ENCODE measurements at regions not wholly inside any gene's neighbourhood (a gene's known extent, or its start where the extent isn't known, plus 50 kb on each side); places are given as distances from the start of the nearest gene placed in this dataset.

DNA sequence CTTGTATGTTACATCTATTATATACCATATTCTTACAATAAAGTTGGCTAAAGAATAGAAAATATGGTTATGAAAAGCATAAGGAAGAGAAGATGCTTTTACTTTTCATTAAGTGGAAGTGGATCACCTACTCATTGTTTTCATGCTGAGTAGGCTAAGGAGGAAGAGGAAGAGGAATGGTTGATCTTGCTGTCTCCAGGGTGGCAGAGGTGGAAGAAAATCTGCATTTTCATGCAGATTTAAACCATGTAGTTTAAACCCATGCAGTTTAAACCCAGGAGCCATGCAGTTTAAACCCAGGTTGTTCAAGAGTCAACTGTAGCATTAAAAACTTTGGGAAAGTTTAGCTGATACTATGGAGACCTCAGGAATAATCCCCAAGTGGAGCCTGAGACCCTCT lies 214.8 kb upstream of the NAALADL2 start:
- DNase-seq (ENCODE audit: low read depth in 2 of 2) = no peak

DNA sequence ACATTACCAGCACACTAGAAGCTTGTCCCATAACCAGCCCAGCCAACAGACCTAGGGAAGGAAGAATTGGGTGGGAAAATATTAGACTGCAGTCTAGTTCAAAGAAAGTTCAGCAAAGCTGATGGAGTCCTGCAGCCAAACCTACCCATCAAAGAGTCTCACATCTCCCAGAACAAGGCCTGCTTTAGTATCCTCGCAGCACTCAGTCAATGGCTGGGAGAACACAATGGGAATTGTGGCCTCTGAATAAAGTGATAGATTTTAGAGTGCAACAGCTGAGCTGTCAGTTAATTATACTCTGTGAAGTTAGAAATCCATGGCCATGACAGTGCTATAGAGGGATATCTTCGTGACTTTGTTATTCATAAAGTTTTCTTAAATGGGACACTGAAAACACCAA lies 207.2 kb upstream of the NAALADL2 start:
- no peak for DNase-seq (ENCODE audit: low read depth in 2 of 2)

DNA sequence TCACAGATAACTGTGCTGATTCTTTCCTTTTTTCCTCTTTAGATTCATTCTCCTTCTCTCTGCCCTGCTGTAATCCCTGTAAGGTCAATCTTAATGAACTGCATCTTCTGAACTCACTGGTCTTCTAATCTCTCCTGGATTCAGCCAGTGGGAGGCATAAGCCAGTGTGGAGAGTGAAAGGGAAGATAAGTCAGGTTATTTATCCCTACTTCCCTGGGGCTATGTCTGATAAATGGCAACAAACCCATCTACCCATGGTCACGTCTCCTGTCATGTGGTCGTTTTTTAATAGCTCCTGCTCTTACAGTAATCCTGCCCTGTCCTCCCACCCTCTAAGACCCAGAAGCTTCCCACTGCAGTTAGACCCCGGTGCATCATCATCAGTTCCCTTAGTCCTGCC lies 199.6 kb upstream of the NAALADL2 start:
- no peak for DNase-seq (ENCODE audit: low read depth in 2 of 2)

DNA sequence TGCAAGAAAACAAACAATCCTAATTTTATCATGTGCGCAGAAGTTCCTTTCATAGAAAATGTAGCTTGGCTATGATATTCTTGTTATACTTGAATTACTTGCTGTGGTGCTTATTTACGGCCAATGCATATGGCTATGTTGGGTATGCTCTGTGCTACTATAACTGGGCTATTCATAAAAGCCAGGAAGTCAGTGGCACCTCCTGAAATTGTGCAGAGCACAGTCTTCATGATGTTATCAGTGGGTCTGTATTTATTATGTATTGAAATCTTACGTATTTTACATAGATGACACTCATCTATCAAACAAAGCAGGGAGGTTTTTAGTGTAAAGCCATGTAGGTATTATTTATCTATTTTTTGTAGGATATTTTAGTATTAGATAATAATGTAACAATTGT lies 196.5 kb upstream of the NAALADL2 start:
- no peak for DNase-seq (ENCODE audit: low read depth in 2 of 2)

DNA sequence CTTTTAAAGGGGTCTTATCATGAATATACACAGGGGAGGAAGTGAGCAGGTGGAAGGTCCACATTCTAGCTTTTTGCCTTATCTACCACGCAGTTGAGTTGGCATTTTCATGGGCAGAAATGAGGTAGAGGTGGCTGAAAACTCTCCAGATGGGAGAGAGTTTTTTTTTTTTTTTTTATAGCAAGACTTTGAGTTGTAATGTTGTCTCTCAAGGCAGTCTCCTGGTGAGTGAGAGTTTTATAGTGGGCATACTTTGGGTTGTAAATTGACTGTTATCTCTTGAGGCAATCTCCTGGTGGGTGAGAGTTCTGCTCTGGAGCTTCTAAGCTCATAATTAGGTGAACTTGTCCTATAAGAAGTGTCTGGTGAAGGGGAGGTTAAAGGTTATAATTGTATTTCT lies 191.7 kb upstream of the NAALADL2 start:
- DNase-seq (ENCODE audit: low read depth in 2 of 2) = no peak

DNA sequence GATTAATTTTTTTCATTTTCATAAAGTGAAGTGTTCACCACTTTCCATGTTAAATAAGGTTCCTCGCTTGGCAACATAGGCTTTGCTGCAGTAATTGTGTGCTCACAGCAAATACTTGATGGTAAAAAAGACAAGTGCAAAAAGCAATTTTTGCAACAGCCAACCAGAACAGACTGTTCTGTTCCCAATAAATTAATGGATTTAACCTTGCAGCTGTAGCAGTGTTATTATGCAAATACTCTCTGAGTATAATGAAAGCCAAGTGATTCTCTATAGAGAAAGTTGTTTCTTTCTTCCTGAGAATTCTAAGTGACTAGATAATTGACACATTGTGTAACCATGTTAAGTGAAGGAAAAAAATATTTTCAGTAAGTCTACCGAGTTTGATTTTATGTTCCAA lies 183.7 kb upstream of the NAALADL2 start:
- DNase-seq (ENCODE audit: low read depth in 2 of 2) = no peak

DNA sequence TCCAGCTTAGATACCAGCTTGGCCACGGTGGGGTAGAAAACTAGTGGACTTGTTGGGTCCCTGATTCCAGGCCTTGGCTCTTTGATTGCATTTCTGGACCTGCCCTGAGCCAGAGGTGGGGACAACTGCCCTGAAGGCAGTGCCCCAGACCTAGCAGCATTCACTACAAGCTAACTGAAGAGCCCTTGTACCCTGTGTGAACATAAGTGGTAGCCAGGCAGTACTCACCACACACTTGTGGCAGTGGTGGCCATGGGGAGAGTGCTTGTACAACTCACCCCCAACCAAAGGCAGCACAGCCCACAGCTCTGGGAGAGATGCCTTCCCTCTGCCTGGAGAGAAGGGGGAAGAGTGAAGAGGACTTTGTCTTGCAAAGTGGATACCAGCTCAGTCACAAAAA lies 177.3 kb upstream of the NAALADL2 start:
- DNase-seq (ENCODE audit: low read depth in 2 of 2) = no peak

DNA sequence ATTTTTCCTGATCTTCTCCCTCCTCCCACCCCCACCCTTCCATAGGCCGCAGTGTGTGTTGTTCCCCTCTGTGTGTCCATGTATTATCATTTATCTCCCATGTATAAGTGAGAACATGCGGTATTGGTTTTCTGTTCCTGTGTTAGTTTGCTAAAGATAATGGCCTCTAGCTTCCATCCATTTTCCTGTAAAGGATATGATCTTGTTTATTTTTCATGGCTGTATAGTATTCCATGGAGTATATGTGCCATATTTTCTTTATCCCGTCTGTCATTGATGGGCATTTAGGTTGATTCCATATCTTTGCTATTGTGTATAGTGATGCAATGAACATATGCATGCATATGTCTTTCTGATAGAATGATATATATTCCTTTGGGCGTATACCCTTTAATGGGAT lies 173.3 kb upstream of the NAALADL2 start:
- no peak for DNase-seq (ENCODE audit: low read depth in 2 of 2)

DNA sequence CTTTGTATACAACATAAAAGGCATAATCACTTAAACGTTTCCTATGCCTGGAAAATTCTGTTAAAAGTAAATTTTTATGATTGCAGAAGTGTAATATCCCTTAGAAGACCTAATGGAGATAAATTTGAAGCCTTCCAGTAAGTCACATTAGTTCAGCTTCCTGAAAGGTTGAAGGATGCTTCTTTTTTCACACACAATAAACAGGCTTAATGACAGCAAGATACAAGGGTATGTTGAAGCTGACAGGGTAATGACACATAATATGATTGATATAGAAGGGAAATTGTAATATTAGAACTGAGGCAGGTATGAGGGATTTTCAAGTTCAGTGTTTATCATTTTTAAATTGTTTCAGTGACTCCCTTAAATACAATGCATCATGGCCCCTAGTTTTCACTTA lies 161.8 kb upstream of the NAALADL2 start:
- no peak for DNase-seq (ENCODE audit: low read depth in 2 of 2)

DNA sequence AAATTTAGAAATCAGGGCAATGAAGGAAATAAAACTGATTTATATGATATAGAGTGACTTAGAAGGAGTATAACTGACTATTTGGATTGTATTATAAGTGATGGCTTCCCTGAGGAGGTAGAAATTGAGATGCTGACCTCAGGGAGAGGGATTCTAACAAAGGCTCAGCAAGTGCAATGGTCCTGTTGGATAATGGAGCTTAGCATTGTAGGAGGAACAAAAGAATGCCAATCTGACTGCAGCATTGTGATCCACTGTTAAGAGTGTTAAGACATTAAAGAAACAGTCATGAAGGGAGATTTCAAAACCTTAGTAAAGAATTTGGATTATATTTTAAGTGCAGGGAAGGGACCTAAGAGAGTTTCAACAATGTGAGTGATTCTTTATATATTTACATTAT lies 158.4 kb upstream of the NAALADL2 start:
- DNase-seq (ENCODE audit: low read depth in 2 of 2) = no peak

DNA sequence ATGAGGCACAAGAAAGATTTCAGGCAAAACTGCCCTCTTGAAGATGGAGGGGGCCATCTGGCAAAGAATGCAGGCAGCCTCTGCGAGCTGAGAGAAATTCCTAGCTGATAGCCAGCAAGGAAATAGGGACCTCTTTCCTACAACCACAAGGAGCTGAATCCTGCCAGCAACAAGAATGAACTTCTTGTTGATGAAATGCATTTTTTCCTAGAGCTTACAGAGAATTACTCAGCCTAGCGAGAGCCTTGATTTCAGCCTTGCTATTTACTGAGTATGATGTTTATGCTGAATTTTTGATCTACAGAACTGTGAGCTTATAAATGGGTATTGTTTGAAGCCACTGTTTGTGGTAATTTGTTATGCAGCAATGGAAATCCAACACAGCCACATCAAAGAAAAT lies 148.5 kb upstream of the NAALADL2 start:
- DNase-seq (ENCODE audit: low read depth in 2 of 2) = no peak

DNA sequence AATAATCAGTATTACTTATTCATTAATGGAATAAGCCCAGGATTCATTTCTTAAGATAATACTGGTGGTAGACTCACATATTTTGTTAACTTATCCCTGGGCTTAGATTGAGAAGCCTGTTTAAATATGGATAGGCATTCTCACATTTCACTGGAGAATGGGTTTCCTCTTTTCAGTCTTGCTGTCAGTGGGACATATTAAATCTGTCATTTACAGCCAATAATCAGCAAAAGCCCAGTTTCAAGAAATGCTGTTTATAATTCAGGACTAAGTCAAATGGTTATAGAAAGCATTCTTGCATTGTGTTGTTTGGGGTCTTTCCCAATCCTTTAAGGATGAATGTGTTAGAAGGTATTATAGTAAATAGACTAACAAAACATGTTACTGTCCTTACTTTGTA lies 143.7 kb upstream of the NAALADL2 start:
- no peak for DNase-seq (ENCODE audit: low read depth in 2 of 2)

DNA sequence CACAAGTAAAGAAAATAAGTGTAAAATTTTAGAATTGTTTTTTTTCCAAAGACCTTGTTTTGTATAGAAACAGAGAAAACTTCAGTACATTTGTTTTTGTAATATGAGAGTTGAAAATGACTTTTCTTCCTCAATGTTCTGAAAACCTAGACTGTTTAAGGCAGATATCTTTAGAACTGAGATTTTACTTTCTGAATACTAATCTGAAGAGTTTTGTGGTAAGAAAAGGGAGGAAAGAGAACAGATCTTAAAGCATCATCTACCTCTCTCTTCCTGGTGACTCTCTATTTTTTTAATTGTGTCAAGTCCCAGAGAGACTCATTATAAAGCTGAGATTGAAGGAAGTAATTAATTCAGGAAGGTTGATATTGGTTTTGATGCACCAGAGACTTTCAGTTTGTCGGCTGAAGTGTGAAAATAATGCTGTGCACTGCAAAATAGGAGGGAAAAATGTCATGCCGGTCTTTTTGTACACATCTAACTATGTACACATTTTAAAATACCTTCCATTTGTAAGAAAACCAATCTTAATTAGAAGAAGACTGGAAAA lies 142.1 kb upstream of the NAALADL2 start:
- no peak for DNase-seq (ENCODE audit: low read depth in 2 of 2)

DNA sequence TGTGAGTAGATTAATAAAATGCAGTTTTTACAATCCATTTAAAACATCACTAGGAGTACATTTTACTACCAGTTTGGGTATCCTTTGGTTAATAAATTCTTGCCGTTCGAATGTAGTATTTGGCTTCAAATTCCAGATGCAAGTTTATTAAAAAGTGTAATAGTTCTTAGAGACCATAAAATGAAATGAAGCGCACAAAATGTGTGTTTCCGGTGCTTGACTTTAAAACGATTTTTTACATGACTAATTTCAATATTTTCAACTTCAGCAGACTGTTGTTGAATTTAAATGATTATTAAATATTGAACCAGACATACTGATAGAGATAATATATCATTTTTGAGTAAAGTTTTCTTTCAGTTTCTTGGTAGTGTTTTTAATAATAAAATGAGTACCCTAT lies 138.4 kb upstream of the NAALADL2 start:
- no peak for DNase-seq (ENCODE audit: low read depth in 2 of 2)

DNA sequence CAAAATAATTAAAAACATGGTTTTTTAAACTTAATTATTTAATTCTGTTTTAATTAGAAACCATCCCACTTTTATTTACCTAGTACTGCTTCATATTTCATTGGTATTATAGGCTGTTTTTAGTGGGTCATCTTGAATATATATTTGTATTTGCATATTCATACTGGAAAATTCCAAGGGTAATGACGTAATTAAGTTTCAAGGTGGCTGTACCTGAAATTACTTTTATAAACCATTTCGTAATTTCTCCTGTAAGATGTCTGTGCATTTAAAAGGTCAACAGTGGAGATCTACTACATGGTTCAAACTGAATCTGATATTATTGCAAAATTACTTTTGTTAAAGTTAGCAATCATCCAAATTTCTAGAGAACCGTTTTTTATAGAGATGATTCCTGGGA lies 133.8 kb upstream of the NAALADL2 start:
- no peak for DNase-seq (ENCODE audit: low read depth in 2 of 2)

DNA sequence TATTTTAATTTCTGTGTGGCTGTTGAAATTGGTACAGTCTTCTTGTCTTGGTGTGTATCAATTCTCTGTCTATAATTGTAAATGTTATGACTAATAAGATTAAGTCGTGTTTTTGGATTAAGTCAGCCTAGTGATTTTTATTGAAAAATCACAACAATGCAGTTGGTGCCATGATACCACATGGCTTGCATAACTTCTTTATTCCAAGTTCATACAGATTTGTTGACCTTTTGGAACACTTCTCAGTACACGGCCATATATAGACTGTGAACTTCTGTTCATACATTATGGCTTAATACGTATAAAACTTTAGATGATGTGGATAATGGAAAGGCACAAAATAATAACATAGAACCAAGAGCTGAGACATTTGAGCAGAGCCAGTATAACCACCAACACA lies 121.2 kb upstream of the NAALADL2 start:
- no peak for DNase-seq (ENCODE audit: low read depth in 2 of 2)

DNA sequence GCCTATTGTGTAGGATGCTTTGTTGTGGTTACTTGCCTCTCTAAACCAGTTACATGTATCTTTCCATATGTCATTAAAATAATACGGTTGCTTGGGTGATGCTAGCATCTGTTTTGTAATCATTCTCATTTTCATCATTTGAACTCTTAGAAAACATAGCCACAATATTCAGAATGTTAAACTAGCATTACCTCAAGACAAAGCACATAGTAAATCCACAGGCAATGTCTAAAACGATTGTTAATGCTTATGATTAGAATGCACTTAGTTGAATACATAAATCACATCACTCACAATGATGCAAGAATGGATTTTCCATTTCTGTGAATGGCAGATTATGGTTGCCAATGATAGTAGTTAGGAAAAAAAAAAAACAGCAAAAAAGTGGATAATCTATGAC lies 110.0 kb upstream of the NAALADL2 start:
- no peak for DNase-seq (ENCODE audit: low read depth in 2 of 2)

DNA sequence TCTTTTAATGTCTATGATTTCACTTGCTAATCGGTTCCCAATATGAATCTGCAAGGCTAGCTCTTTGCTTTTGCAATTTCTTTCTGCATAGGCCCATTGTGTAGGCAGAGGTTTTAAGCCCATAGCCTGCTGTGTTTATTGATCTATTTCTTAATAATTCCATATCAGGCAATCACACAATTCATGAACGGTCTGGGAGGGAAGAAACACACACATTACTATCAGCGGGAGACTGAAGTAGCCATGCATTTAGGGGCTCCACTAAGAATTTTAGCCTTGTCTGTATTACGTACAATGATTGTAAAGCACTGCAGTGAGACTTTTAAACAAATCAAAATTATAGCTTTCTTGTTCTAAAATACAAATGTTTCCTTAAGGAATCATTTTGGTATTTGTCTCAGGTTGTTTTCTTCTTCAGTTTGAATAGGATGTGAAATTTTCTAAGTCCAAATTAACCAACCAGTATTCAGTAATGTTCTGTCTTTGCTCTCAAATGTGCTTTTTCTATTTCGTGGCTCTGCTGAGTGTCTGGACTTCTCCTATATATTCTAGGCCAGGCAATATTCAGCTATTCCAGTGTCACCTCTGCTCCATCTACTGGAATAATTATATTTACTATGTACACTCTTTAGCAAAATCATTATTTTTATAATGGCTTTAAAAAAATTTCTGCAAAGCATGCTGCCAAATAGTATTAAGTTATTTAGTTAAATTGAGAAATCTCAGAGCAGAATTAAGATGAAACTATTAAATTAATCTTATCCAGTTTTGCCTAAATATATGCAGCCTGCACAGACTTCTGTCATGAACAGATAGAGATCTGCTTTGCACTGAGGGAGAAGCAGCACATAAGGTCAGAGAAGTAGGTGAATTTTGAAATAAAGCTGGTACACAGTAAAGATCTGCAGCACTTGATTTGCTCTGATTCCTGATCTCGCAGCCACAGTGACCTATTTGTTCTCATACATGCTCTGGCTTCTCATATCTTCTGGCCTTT lies 103.0 kb upstream of the NAALADL2 start:
- DNase-seq (ENCODE audit: low read depth in 2 of 2) = no peak

DNA sequence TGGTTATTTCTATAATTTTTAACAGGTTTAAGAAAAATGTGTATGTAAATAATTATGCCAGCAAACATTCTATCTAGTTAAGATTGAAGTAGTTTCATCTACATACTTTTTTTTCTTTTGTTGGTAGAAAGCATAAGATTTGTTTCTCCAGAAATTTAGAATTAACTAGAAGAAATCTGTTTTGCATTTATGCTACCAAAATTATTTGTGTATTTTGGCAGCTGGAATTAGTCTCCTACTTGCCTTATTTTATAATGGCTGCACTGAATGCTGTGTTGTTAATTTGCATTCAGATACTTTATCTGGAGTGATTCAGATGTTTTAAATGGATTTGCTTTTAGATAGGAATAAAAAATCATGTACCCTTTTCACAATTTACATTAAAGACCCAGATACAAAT lies 100.2 kb upstream of the NAALADL2 start:
- no peak for DNase-seq (ENCODE audit: low read depth in 2 of 2)

DNA sequence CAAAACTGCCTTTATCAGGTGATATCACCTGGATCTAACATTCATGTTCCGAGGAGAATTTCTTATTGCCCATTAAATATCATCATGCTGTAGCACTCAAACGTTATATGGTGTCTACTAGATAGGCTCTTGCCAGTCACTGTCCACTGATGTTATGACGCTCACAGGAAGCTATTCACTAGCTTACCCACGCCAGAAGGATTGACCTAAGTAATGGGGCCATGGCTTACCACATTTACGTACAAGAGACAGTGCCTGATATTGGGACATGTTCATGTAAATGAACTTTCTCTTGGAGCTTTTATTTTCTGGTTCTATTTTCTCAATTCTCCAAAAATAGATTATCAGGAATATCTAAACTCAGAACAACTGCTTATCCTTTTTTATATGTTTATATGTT lies 91.7 kb upstream of the NAALADL2 start:
- no peak for DNase-seq (ENCODE audit: low read depth in 2 of 2)

DNA sequence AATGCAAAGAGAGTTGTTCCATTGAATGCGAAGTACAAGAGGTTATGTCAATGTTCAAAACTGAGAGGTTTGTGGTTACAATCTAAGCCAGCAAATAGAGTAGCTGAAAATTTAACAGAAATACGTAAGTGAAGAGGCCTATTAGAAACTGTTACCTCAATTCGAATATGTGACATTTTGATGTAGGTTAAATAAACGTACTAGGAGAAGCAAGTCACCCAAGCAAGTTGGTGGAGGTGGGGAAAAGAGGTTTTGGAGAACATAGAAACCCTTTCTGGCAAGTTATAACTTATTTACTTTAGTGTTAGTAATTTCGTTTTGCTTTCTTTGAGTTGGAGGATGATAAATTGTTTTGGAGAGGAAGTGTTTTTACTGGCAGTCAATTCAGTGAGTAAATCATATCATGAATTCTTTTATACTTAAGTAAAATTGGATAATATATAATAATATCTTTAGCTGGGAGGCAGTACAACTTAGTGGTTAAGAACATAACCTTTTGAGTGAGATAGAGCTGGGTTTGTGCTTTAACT lies 91.2 kb upstream of the NAALADL2 start:
- DNase-seq (ENCODE audit: low read depth in 2 of 2) = no peak

DNA sequence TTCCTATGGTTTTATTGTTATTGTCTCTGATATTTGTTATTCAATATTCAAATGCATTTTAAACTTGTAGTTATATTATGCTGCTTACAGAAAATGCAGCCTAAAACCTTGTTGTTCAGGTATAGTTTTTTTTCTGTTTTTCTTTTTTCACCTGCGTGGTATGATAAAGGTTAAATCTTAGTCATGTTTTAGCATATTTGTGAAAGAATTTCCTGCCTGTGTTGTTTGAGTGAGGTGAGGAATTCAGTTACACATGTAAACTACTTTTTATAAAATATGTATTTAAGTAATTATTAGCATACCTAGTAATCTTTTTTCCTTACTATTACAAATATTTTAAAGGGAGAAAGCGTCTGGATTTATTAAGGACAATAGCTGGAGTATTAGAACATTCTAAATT lies 90.0 kb upstream of the NAALADL2 start:
- DNase-seq (ENCODE audit: low read depth in 2 of 2) = no peak

DNA sequence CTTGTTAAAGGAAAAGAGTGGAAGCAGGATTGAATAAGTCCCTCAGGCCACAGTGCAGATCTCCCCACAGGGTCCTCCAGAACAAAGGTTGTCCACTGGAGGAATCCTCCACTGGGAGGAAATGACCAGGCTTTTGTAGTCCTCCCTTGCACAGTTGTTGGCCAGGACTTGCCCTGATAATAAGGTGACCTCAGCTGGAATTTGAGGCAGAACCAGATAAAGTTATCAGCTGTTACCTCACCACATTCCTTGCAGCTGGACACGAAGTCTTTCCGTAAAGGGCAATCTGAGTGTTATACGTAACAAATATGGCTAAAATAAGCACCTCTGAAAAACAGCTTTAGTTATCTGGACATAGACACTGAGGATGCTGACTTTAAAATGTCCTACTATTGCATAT lies 83.5 kb upstream of the NAALADL2 start:
- DNase-seq (ENCODE audit: low read depth in 2 of 2) = no peak
